ENCODE measurements at regions not wholly inside any gene's neighbourhood (a gene's known extent, or its start where the extent isn't known, plus 50 kb on each side); places are given as distances from the start of the nearest gene placed in this dataset.

DNA sequence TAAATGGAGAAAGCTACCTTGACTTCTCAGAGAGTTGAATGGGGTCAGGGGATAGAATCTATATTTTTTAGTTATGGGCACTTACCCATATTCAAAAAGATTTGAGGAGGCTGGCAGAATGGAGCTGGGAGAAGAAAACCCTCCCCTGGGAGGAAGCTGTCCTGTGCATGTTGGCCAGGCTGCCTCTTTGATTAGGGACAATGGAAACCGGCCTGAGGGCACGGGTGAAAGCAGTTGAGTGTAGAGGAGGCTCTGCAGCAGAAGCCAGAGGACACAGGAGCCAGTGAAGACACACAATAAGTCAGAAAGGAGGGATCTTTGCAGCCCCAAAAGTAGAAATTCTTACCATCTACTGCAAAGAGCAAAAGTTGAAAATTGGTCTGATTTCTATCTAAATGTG, 66.6 kb upstream of the B3GAT1 start:
- TF ChIP-seq OSR2 (tag by site-specific recombination; IDR thresholded peaks at IDR 0.05): no peak
- TF ChIP-seq KLF16 (tag by site-specific recombination; IDR thresholded peaks at IDR 0.05): no peak
- TF ChIP-seq KLF17 (tag by site-specific recombination; IDR thresholded peaks at IDR 0.05): no peak
- no peak for TF ChIP-seq ZNF248 (tag by site-specific recombination; IDR thresholded peaks at IDR 0.05)
- no peak for TF ChIP-seq ZNF366 (tag by site-specific recombination; conservative IDR thresholded peaks at IDR 0.05)
- TF ChIP-seq, protein P1, sequence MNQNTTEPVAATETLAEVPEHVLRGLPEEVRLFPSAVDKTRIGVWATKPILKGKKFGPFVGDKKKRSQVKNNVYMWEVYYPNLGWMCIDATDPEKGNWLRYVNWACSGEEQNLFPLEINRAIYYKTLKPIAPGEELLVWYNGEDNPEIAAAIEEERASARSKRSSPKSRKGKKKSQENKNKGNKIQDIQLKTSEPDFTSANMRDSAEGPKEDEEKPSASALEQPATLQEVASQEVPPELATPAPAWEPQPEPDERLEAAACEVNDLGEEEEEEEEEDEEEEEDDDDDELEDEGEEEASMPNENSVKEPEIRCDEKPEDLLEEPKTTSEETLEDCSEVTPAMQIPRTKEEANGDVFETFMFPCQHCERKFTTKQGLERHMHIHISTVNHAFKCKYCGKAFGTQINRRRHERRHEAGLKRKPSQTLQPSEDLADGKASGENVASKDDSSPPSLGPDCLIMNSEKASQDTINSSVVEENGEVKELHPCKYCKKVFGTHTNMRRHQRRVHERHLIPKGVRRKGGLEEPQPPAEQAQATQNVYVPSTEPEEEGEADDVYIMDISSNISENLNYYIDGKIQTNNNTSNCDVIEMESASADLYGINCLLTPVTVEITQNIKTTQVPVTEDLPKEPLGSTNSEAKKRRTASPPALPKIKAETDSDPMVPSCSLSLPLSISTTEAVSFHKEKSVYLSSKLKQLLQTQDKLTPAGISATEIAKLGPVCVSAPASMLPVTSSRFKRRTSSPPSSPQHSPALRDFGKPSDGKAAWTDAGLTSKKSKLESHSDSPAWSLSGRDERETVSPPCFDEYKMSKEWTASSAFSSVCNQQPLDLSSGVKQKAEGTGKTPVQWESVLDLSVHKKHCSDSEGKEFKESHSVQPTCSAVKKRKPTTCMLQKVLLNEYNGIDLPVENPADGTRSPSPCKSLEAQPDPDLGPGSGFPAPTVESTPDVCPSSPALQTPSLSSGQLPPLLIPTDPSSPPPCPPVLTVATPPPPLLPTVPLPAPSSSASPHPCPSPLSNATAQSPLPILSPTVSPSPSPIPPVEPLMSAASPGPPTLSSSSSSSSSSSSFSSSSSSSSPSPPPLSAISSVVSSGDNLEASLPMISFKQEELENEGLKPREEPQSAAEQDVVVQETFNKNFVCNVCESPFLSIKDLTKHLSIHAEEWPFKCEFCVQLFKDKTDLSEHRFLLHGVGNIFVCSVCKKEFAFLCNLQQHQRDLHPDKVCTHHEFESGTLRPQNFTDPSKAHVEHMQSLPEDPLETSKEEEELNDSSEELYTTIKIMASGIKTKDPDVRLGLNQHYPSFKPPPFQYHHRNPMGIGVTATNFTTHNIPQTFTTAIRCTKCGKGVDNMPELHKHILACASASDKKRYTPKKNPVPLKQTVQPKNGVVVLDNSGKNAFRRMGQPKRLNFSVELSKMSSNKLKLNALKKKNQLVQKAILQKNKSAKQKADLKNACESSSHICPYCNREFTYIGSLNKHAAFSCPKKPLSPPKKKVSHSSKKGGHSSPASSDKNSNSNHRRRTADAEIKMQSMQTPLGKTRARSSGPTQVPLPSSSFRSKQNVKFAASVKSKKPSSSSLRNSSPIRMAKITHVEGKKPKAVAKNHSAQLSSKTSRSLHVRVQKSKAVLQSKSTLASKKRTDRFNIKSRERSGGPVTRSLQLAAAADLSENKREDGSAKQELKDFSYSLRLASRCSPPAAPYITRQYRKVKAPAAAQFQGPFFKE (tag by site-specific recombination; IDR thresholded peaks at IDR 0.05; ENCODE audit: borderline replicate concordance): no peak
- TF ChIP-seq, protein P2, sequence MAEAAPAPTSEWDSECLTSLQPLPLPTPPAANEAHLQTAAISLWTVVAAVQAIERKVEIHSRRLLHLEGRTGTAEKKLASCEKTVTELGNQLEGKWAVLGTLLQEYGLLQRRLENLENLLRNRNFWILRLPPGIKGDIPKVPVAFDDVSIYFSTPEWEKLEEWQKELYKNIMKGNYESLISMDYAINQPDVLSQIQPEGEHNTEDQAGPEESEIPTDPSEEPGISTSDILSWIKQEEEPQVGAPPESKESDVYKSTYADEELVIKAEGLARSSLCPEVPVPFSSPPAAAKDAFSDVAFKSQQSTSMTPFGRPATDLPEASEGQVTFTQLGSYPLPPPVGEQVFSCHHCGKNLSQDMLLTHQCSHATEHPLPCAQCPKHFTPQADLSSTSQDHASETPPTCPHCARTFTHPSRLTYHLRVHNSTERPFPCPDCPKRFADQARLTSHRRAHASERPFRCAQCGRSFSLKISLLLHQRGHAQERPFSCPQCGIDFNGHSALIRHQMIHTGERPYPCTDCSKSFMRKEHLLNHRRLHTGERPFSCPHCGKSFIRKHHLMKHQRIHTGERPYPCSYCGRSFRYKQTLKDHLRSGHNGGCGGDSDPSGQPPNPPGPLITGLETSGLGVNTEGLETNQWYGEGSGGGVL (tag by site-specific recombination; IDR thresholded peaks at IDR 0.05): no peak
- TF ChIP-seq, protein P3, sequence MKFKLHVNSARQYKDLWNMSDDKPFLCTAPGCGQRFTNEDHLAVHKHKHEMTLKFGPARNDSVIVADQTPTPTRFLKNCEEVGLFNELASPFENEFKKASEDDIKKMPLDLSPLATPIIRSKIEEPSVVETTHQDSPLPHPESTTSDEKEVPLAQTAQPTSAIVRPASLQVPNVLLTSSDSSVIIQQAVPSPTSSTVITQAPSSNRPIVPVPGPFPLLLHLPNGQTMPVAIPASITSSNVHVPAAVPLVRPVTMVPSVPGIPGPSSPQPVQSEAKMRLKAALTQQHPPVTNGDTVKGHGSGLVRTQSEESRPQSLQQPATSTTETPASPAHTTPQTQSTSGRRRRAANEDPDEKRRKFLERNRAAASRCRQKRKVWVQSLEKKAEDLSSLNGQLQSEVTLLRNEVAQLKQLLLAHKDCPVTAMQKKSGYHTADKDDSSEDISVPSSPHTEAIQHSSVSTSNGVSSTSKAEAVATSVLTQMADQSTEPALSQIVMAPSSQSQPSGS (tag by site-specific recombination; IDR thresholded peaks at IDR 0.05; ENCODE audit: low read depth): no peak
- TF ChIP-seq OVOL3 (tag by site-specific recombination; IDR thresholded peaks at IDR 0.05): no peak
- TF ChIP-seq ZNF768 (tag by site-specific recombination; IDR thresholded peaks at IDR 0.05): no peak
- no peak for TF ChIP-seq ZNF114 (tag by site-specific recombination; IDR thresholded peaks at IDR 0.05)
- TF ChIP-seq ZNF664 (tag by site-specific recombination; IDR thresholded peaks at IDR 0.05): no peak
- TF ChIP-seq, protein P4, sequence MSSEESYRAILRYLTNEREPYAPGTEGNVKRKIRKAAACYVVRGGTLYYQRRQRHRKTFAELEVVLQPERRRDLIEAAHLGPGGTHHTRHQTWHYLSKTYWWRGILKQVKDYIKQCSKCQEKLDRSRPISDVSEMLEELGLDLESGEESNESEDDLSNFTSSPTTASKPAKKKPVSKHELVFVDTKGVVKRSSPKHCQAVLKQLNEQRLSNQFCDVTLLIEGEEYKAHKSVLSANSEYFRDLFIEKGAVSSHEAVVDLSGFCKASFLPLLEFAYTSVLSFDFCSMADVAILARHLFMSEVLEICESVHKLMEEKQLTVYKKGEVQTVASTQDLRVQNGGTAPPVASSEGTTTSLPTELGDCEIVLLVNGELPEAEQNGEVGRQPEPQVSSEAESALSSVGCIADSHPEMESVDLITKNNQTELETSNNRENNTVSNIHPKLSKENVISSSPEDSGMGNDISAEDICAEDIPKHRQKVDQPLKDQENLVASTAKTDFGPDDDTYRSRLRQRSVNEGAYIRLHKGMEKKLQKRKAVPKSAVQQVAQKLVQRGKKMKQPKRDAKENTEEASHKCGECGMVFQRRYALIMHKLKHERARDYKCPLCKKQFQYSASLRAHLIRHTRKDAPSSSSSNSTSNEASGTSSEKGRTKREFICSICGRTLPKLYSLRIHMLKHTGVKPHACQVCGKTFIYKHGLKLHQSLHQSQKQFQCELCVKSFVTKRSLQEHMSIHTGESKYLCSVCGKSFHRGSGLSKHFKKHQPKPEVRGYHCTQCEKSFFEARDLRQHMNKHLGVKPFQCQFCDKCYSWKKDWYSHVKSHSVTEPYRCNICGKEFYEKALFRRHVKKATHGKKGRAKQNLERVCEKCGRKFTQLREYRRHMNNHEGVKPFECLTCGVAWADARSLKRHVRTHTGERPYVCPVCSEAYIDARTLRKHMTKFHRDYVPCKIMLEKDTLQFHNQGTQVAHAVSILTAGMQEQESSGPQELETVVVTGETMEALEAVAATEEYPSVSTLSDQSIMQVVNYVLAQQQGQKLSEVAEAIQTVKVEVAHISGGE (tag by site-specific recombination; conservative IDR thresholded peaks at IDR 0.05; ENCODE audit: low read depth): no peak
- ChIA-PET POLR2A (no interaction called here), CTCF (no interaction called here)
- Histone ChIP-seq H3K36me3 (ENCODE audit: control insufficient read depth in 2 of 2, insufficient read depth in 1 of 2, low read length in 2 of 2) (no peaks in the 10 kb centered on the region), H3K27ac (ENCODE audit: extremely low read depth, low read depth, low read length) (no peak overlapping the region), H3K4me3 (ENCODE audit: low read depth, low read length) (no peak overlapping the region), H3K4me1 (ENCODE audit: control insufficient read depth, insufficient read depth, low read length) (no peaks in the 10 kb centered on the region), H3K9me3 (ENCODE audit: control insufficient read depth, insufficient read depth, low read depth, low read length) (no peaks in the 10 kb centered on the region)

Data from HEK293 (cell line).